ENCODE measurements at regions not wholly inside any gene's neighbourhood (a gene's known extent, or its start where the extent isn't known, plus 50 kb on each side); places are given as distances from the start of the nearest gene placed in this dataset.

DNA sequence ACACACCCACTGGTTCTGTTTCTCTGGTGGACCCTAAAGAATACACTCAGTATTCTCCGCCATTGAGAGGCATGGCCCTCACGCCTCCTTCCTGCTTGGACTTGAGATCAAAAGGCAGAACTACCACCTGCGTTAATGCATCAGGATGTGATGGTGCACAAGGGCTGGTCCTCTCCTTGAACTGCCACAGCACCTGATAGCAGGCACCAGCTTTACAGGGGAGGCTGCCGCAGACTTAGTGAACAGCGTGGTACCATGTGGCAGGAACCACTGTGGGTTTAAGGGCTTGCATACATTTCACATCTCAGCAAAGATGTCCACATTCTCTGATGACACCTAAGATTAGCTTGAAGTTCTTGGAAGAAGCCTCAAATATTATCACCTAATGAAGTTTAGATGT lies 208.7 kb downstream of the GADD45G start (continued):
- TF ChIP-seq, protein P1, sequence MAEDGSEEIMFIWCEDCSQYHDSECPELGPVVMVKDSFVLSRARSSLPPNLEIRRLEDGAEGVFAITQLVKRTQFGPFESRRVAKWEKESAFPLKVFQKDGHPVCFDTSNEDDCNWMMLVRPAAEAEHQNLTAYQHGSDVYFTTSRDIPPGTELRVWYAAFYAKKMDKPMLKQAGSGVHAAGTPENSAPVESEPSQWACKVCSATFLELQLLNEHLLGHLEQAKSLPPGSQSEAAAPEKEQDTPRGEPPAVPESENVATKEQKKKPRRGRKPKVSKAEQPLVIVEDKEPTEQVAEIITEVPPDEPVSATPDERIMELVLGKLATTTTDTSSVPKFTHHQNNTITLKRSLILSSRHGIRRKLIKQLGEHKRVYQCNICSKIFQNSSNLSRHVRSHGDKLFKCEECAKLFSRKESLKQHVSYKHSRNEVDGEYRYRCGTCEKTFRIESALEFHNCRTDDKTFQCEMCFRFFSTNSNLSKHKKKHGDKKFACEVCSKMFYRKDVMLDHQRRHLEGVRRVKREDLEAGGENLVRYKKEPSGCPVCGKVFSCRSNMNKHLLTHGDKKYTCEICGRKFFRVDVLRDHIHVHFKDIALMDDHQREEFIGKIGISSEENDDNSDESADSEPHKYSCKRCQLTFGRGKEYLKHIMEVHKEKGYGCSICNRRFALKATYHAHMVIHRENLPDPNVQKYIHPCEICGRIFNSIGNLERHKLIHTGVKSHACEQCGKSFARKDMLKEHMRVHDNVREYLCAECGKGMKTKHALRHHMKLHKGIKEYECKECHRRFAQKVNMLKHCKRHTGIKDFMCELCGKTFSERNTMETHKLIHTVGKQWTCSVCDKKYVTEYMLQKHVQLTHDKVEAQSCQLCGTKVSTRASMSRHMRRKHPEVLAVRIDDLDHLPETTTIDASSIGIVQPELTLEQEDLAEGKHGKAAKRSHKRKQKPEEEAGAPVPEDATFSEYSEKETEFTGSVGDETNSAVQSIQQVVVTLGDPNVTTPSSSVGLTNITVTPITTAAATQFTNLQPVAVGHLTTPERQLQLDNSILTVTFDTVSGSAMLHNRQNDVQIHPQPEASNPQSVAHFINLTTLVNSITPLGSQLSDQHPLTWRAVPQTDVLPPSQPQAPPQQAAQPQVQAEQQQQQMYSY (CRISPR knock-in tag; IDR thresholded peaks at IDR 0.05): no peak
- TF ChIP-seq JUND (IDR thresholded peaks at IDR 0.05; ENCODE audit: low read depth, low read length): no peak
- no peak for TF ChIP-seq SREBF2 (IDR thresholded peaks at IDR 0.05; ENCODE audit: low read length)
- TF ChIP-seq, protein P2, sequence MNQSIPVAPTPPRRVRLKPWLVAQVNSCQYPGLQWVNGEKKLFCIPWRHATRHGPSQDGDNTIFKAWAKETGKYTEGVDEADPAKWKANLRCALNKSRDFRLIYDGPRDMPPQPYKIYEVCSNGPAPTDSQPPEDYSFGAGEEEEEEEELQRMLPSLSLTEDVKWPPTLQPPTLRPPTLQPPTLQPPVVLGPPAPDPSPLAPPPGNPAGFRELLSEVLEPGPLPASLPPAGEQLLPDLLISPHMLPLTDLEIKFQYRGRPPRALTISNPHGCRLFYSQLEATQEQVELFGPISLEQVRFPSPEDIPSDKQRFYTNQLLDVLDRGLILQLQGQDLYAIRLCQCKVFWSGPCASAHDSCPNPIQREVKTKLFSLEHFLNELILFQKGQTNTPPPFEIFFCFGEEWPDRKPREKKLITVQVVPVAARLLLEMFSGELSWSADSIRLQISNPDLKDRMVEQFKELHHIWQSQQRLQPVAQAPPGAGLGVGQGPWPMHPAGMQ (IDR thresholded peaks at IDR 0.05; ENCODE audit: borderline replicate concordance): no peak
- TF ChIP-seq FOS (IDR thresholded peaks at IDR 0.05; ENCODE audit: borderline replicate concordance, extremely low read depth, insufficient read length): no peak

DNA sequence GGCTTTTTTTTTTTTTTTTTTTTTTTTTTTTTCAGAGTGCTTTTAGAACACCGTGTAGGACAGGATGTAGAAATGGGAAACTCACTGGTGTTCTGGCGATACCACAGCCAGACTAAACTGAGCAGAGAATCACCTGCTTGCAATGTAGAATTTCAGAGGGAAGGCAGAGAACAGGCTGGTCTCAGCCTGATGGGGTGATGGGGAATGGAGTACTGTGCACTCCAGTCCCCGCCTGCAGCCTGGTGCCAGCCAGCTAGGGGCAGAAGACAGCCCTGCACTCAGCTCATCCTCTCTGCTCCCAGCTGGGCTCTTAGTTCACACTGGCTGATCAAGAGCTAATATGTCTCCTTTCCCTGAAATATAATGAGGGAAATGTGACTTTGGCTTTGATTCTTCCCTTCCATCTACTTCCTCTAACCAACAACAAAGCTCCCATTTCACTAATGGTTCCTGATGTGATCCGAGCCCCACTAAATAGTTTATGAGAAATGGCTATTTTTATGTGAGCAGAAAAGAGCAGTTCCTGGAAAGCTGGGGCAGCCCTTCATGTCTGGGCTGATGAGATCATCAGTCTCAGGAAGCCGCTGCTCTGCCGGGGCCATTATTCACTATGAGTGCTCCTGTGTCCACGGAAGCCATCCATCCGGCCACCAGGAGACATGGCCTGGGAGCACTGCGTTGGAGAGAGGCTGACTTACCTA lies 209.7 kb downstream of the GADD45G start:
- no peaks in the 10 kb centered on the region for H3K9me3 ChIP-seq (replicated peaks; ENCODE audit: control insufficient read depth, insufficient read depth, low read length)
- ATAC-seq: peak; percentile 14; the same call in 2 of the 3 replicates
- peaks cover 23% of the 10 kb centered on the region for H3K4me1 ChIP-seq (ENCODE audit: control insufficient read depth, insufficient read depth, low read length)
- no TSS peak for BruUV-seq (replicated peaks)
- H3K4me2 ChIP-seq (ENCODE audit: control insufficient read depth, insufficient read depth): peak overlapping the region; percentile 58; the same call in 1 of the 2 replicates
- SMC1A ChIA-PET (ENCODE audit: uncharacterized antibody, unreplicated experiment): interaction anchor here (0.7 to 3.2 kb wide), 13 partner anchors 10 to 212 kb away, joined by 3 to 22 read pairs (median 6); no protein-coding TSS in a partner anchor
- no peak for FAIRE-seq
- DNase-seq (ENCODE audit: low read depth, low spot score): no peak
- H3K36me3 ChIP-seq (ENCODE audit: control insufficient read depth in 2 of 2, insufficient read depth in 2 of 2, low read length in 1 of 2): no peaks in the 10 kb centered on the region
- 16% methylated on average over 8 of the region's 9 CpGs for WGBS (ENCODE audit: insufficient coverage, insufficient replicate concordance, low lambda C conversion rate, missing lambda C conversion rate)
- POLR2A ChIA-PET: interaction anchor here (0.6 to 2.8 kb wide), 3 partner anchors 37 to 114 kb away, joined by 3 to 9 read pairs (median 5); no protein-coding TSS in a partner anchor
- H2AFZ ChIP-seq (ENCODE audit: control insufficient read depth, low read depth, low read length): peak overlapping the region; percentile 37
- no peak overlapping the region for H3K9ac ChIP-seq (ENCODE audit: control insufficient read depth, insufficient read depth, low read length)
- RAD21 ChIA-PET (ENCODE audit: unreplicated experiment): interaction anchor here (0.6 to 3.8 kb wide), 7 partner anchors 13 to 259 kb away, joined by 3 to 41 read pairs (median 7); no protein-coding TSS in a partner anchor
- H3K79me2 ChIP-seq (ENCODE audit: control insufficient read depth, insufficient read depth, low read length): no peaks in the 10 kb centered on the region
- H4K20me1 ChIP-seq (ENCODE audit: control insufficient read depth, insufficient read depth): no peaks in the 10 kb centered on the region
- no peaks in the 10 kb centered on the region; a peak in 1 of 4 replicates for H3K27me3 ChIP-seq (replicated peaks in 1 of 2; ENCODE audit: control insufficient read depth in 2 of 2, insufficient read depth in 2 of 2, low read length in 1 of 2)
- intact Hi-C loops (cut with micrococcal nuclease; ENCODE audit: unreplicated experiment) (loop anchor here (5.0 kb wide), 1 partner anchor 112 kb away; no protein-coding TSS in a partner anchor), in situ Hi-C loops (cut with MboI) (no loop called here)
- no peak overlapping the region for H3K4me3 ChIP-seq
- H3K27ac ChIP-seq (ENCODE audit: control insufficient read depth, insufficient read depth): peak overlapping the region; percentile 74
- CTCF ChIA-PET: interaction anchor here (1.0 to 2.0 kb wide), 8 partner anchors 10 to 217 kb away, joined by 3 to 7 read pairs (median 4); no protein-coding TSS in a partner anchor
- TF ChIP-seq EED (IDR thresholded peaks at IDR 0.05; ENCODE audit: low read depth) (0 out of 2 replicates have a peak, but pooled peaks have one; percentile 33), JUNB (IDR thresholded peaks at IDR 0.05) (peak; percentile 25; the same call in 1 of the 2 replicates), NFYA (IDR thresholded peaks at IDR 0.05; ENCODE audit: borderline replicate concordance, low read depth, low read length) (no peak), HDGF (IDR thresholded peaks at IDR 0.05) (no peak)
- TF ChIP-seq, protein P3, sequence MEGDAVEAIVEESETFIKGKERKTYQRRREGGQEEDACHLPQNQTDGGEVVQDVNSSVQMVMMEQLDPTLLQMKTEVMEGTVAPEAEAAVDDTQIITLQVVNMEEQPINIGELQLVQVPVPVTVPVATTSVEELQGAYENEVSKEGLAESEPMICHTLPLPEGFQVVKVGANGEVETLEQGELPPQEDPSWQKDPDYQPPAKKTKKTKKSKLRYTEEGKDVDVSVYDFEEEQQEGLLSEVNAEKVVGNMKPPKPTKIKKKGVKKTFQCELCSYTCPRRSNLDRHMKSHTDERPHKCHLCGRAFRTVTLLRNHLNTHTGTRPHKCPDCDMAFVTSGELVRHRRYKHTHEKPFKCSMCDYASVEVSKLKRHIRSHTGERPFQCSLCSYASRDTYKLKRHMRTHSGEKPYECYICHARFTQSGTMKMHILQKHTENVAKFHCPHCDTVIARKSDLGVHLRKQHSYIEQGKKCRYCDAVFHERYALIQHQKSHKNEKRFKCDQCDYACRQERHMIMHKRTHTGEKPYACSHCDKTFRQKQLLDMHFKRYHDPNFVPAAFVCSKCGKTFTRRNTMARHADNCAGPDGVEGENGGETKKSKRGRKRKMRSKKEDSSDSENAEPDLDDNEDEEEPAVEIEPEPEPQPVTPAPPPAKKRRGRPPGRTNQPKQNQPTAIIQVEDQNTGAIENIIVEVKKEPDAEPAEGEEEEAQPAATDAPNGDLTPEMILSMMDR (IDR thresholded peaks at IDR 0.05 in 2 of 3, conservative IDR thresholded peaks at IDR 0.05 in 1 of 3; ENCODE audit: control insufficient read depth in 2 of 3, extremely low read depth in 1 of 3, insufficient read depth in 1 of 3, low read depth in 3 of 3, low read length in 3 of 3): 0 out of 6 replicates have a peak, but pooled peaks of 1 of the 3 experiments have one; percentile 4
